ENCODE measurements at regions not wholly inside any gene's neighbourhood (a gene's known extent, or its start where the extent isn't known, plus 50 kb on each side); places are given as distances from the start of the nearest gene placed in this dataset.

GRCh38 chr18:45448871-45449270, 166.4 kb upstream of the SLC14A2 start:
- TF ChIP-seq CTCF (IDR thresholded peaks at IDR 0.05) (no peak), EP300 (IDR thresholded peaks at IDR 0.05) (no peak), POLR2A (IDR thresholded peaks at IDR 0.05) (no peak), POLR2AphosphoS5 (IDR thresholded peaks at IDR 0.05) (no peak)
